SJCRH30 (cell line): ENCODE measurements at regions not wholly inside any gene's neighbourhood (a gene's known extent, or its start where the extent isn't known, plus 50 kb on each side); places are given as distances from the start of the nearest gene placed in this dataset.

Source experiments
- DNase-seq, 2 experiments: peaks; one replicate each; pipeline ENCODE4 v3.0.0-alpha.2; 2015 to 2020
- H3K27ac ChIP-seq: fragments of 250-450 bp; sonication (Bioruptor Pico); 2 replicates; pipeline ENCODE4 v1.5.1; 2020; ENCODE audit warnings: mild to moderate bottlenecking, moderate library complexity
- H3K27me3 ChIP-seq: fragments of 250-450 bp; sonication (Bioruptor Pico); 2 replicates; pipeline ENCODE4 v1.5.1; 2020; ENCODE audit warnings: mild to moderate bottlenecking, moderate library complexity
- H3K36me3 ChIP-seq: fragments of 250-450 bp; sonication (Bioruptor Pico); 2 replicates; pipeline ENCODE4 v1.5.1; 2020; ENCODE audit warnings: mild to moderate bottlenecking, moderate library complexity
- H3K4me1 ChIP-seq: fragments of 250-450 bp; sonication (Bioruptor Pico); 2 replicates; pipeline ENCODE4 v1.5.1; 2020; ENCODE audit warnings: mild to moderate bottlenecking, moderate library complexity
- H3K4me3 ChIP-seq: fragments of 250-450 bp; sonication (Bioruptor Pico); 2 replicates; pipeline ENCODE4 v1.5.1; 2020; ENCODE audit warnings: mild to moderate bottlenecking, moderate library complexity
- H3K9me3 ChIP-seq: fragments of 250-450 bp; sonication (Bioruptor Pico); replicated peaks from 2 replicates; pipeline ENCODE4 v1.5.1; 2020; ENCODE audit warnings: mild to moderate bottlenecking, moderate library complexity

DNA sequence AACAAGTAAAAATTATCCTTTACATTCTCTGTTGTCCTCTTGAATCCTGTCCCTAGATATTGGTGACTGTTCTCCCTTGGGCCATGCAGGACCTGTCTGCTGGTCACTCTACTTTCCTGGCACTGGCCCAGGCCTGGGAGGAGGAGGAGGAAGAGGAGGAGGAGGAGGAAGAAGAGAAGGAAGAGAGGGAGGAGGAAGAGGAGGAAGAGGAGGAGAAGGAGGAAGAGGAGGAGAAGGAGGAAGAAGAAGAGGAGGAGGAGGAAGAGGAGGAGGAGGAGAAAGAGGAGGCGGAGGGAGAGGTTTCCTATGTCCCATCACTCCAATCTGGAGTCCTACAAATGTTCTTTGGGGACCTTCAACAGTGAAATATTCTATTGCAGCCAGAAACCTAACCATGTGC, 97.3 kb upstream of the NAMPT start:
- H3K27me3 ChIP-seq = no peaks in the 10 kb centered on the region
- no peaks in the 10 kb centered on the region for H3K9me3 ChIP-seq
- no peaks in the 10 kb centered on the region for H3K36me3 ChIP-seq
- H3K4me3 ChIP-seq = no peak overlapping the region
- H3K4me1 ChIP-seq = no peaks in the 10 kb centered on the region
- DNase-seq = no peak
- no peak overlapping the region for H3K27ac ChIP-seq

DNA sequence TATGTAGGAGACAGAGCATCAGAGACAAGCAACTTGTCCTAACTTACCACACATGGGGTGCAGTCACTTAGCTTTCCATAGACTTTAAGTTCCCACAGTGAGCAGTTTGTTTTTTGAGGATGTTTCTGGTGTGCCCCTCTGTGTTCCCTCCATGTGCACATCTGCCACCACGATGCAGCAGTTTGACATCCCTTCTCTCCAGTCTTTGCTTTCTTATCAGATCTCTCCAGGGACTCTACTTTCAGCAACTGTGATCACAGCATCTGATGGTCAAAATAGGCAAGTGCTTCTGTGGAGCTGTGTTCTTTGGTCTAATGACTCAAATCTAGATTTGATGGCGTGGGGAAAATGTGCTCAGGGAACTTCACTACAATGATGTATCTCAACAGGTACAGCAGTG, 96.5 kb upstream of the NAMPT start:
- Histone ChIP-seq H3K27ac (no peak overlapping the region), H3K27me3 (no peaks in the 10 kb centered on the region), H3K36me3 (no peaks in the 10 kb centered on the region), H3K4me1 (no peaks in the 10 kb centered on the region), H3K9me3 (no peaks in the 10 kb centered on the region), H3K4me3 (no peak overlapping the region)
- no peak for DNase-seq

DNA sequence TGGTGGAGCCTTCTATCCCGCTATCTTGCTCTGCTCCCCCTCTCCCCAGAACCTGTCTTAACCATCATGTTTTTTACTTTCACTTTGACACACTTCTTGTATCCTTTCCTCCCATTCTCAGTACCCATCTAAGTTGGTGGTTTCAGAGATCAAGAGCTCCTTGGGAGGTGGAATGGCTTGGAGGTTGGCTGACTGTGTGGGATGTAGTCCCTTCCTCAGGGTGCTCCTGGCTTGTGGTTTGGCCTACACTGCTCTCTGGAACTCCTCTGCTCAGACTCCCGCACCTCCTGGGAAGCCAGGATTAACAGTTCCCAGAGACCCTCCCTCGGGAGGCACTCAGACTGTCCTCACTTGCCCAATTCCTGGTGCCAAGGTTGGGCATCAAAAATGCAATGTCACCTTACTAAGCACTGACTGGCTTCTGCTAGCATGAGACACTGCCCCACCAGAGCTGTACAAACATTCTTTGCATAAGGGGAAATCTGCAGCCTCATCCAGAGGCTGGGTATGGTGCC, 93.1 kb upstream of the NAMPT start:
- H3K36me3 ChIP-seq = no peaks in the 10 kb centered on the region
- no peak overlapping the region for H3K4me3 ChIP-seq
- H3K4me1 ChIP-seq = no peaks in the 10 kb centered on the region
- no peak overlapping the region for H3K27ac ChIP-seq
- no peaks in the 10 kb centered on the region for H3K27me3 ChIP-seq
- H3K9me3 ChIP-seq = no peaks in the 10 kb centered on the region
- peak in 1 of 2 experiments; percentile 8 for DNase-seq

DNA sequence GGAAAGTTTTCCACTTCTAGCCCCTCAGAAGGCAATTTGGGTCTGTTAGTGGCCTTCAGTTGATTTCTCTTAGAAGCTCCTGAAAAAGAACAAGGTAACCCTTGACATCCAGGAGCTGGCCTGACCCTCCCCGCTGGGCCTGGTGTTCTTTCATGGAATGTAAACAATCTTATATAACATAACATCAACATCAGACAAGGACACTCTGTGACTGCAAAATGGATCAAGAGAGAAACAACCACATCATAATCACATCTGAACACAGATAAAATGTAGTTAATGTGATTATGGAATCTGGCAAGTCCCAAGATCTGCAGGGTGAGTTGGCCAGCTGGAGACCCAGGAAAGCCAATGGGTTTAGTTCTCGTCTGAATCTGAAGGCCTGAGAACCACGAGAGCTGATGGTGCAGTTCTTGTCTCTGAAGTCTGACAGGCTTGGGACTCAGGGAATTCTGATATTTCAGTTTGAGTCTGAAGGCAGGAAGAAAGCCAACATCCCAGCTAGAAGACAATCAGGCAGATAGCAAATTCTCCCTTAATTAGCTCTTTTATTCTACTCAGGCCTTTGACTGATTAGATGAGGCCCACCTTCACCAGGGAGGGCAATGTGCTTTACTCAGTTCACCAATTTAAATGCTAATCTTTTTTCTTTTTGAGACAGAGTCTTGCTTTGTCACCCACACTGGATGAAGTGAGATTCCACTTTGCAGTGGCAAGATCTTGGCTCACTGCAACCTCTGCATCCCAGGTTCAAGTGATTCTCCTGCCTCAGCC, 91.4 kb upstream of the NAMPT start:
- DNase-seq = no peak

DNA sequence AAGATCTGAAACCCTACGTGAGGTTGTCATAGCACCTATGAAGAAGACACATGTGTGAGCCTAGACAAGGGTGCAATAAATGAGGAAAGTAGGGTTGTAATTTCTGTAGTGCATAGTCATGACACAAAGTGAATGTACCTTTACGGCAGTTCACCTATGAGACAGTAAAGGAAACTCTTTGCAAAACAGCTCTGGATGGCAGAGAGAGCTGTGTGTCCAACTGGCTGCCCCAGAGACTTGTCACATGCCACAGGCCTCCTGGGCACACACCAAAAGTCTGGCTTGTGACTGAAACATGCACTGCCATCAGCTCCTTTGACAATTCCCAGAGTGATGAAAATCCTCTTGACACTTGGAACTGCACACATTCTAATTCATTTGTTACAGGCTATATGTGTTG, 90.7 kb upstream of the NAMPT start:
- no peak overlapping the region for H3K27ac ChIP-seq
- no peaks in the 10 kb centered on the region for H3K27me3 ChIP-seq
- no peaks in the 10 kb centered on the region for H3K36me3 ChIP-seq

More for the DNA sequence above, 91.4 kb upstream of the NAMPT start:
- no peak overlapping the region for H3K4me3 ChIP-seq
- H3K4me1 ChIP-seq = no peaks in the 10 kb centered on the region
- H3K27ac ChIP-seq = no peak overlapping the region
- no peaks in the 10 kb centered on the region for H3K36me3 ChIP-seq
- H3K9me3 ChIP-seq = no peaks in the 10 kb centered on the region
- H3K27me3 ChIP-seq = no peaks in the 10 kb centered on the region

DNA sequence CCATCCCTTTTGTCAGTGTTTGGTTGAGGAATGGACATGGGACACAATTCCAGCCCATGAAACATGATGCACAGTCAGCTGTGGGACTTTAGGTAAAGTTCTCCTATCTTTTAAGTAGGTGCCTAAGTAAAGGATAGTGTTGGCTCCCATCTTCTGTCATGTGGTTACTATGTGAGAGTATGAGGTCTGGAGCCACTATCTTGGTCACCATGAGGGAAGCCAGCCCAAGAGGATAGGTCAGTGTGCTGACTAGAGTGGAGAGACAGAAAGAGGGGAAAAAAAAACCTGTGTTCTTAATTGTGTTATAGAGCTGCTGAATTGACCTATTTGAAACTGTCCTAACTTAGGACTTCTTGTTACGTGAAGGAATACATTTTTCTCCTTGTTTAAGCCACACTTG, 89.7 kb upstream of the NAMPT start:
- H3K4me3 ChIP-seq = no peak overlapping the region
- H3K27ac ChIP-seq = no peak overlapping the region
- H3K27me3 ChIP-seq = 0 out of 2 replicates have a peak, but pooled peaks cover 3% of the 10 kb centered on the region
- H3K4me1 ChIP-seq = no peaks in the 10 kb centered on the region
- H3K9me3 ChIP-seq = no peaks in the 10 kb centered on the region
- no peaks in the 10 kb centered on the region for H3K36me3 ChIP-seq
- no peak for DNase-seq

More for the DNA sequence above, 90.7 kb upstream of the NAMPT start:
- no peak overlapping the region for H3K4me3 ChIP-seq
- no peak for DNase-seq
- H3K4me1 ChIP-seq = no peaks in the 10 kb centered on the region
- H3K9me3 ChIP-seq = no peaks in the 10 kb centered on the region

DNA sequence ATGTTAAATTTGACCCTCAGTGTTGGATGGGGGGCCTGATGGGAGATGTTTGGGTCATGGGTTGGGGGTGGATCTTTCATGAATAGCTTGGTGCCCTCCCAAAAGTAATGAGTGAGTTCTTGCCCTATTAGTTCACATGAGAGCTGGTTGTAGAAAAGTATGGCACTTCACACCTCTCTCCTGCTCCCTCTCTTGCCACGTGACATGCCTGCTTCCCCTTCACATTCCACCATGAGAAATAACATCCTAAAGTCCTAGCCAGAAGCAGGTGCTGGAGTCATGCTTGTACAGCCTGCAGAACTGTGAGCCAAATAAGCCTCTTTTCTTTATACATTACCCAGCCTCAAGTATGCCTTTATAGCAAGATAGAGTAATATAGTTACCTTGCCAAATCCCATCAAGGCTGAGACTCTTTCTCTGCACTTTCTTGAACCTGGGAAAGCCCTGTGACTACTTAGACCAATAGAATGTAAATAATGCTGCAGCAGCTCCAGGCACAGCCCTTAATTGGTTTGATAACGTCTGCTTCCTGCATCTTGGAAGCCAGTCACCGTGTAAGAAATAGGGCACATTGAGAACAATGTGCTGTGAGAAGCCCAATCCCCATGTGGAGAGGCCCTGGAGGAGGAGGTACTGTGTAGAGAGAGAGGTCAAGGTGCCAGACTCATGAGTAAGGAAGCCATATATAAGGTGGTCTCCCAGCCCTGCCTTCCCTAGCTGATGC, 88.0 kb upstream of the NAMPT start:
- no peak for DNase-seq
- Histone ChIP-seq H3K27ac (no peak overlapping the region), H3K4me3 (no peak overlapping the region), H3K36me3 (no peaks in the 10 kb centered on the region), H3K9me3 (no peaks in the 10 kb centered on the region), H3K4me1 (no peaks in the 10 kb centered on the region), H3K27me3 (0 out of 2 replicates have a peak, but pooled peaks cover 3% of the 10 kb centered on the region)

DNA sequence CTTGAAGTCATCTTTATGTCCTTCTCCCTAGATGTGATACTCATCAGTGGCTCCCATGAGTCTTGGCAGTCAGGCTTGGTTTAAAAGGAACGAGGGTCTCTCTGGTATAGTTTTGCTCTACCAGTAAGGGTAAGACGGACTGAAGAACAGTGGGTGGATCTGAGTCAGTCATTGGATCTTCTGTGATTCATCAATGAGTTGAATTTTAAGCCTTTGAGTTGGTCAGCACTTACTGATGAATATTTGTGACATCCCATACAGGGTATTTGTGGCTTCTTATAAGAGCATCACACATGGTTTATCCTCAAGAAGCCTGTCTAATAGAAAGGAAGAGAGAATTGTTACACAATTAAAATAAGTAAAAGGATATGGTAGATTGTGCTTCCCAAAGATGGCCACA, 87.3 kb upstream of the NAMPT start:
- Histone ChIP-seq H3K27ac (no peak overlapping the region), H3K36me3 (no peaks in the 10 kb centered on the region), H3K4me3 (no peak overlapping the region), H3K27me3 (0 out of 2 replicates have a peak, but pooled peaks cover 3% of the 10 kb centered on the region), H3K4me1 (no peaks in the 10 kb centered on the region), H3K9me3 (no peaks in the 10 kb centered on the region)
- DNase-seq = no peak

DNA sequence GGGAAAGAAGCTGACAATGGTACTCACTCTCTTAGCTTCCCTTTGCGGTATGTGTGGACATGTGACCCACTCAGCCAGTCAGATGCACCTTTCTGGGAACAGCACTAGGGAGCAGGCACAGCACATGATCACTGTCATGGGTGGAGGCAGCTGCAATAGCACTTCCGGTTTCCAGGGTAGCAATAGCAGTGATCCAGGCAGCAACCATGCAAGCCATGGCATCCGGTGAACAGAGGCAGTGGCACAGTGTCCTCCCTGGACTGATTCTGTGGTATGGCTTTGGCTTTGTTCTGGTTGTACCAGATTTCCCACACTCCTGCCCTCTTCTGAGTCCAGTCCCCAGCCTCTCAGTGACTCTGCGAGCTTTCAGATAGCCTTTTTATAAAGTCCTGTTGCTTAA, 86.8 kb upstream of the NAMPT start:
- peak; percentile 7 to 15 for DNase-seq
- no peak overlapping the region for H3K27ac ChIP-seq
- no peaks in the 10 kb centered on the region for H3K36me3 ChIP-seq

DNA sequence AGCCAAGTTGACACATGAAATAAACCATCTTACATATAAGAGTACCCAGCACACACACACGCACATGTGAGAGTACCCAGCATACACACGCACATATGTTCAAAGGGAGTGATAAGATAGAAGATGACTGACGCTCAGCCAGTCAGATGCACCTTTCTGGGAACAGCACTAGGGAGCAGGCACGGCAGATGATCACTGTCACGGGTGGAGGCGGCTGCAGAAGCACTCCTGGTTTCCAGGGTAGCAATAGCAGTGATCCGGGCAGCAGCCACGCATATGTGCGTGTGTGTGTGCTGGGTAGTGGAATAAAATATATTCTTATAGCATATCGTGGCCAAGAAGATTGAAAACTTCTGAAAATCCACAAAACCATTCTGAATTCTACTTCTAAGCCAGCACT, 85.8 kb upstream of the NAMPT start:
- Histone ChIP-seq H3K27ac (no peak overlapping the region), H3K9me3 (no peaks in the 10 kb centered on the region), H3K4me1 (no peaks in the 10 kb centered on the region), H3K4me3 (no peak overlapping the region), H3K27me3 (0 out of 2 replicates have a peak, but pooled peaks cover 3% of the 10 kb centered on the region), H3K36me3 (no peaks in the 10 kb centered on the region)
- no peak for DNase-seq

More for the DNA sequence above, 86.8 kb upstream of the NAMPT start:
- Histone ChIP-seq H3K27me3 (0 out of 2 replicates have a peak, but pooled peaks cover 3% of the 10 kb centered on the region), H3K4me1 (no peaks in the 10 kb centered on the region), H3K4me3 (no peak overlapping the region), H3K9me3 (no peaks in the 10 kb centered on the region)

DNA sequence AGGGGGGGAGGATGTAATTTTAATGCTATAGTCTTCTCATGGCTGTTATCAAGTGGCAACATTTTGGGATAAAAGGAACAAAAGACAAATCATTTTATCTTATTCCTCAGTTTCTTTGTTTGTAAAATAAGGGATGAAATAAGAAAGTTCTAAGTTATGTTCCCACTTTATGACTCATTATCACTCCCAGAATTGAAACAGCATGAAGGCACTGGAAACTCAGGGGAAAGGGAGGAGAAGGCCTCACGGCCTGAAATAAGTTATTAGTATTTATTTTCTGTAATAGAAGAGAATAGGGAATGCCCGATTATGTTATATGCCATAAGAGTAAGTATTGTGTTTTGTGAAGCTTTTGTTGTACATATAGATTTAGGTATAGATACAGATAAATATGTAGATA, 85.0 kb upstream of the NAMPT start:
- no peak overlapping the region for H3K27ac ChIP-seq
- H3K9me3 ChIP-seq = no peaks in the 10 kb centered on the region
- no peaks in the 10 kb centered on the region for H3K4me1 ChIP-seq
- DNase-seq = no peak
- no peak overlapping the region for H3K4me3 ChIP-seq
- H3K27me3 ChIP-seq = peaks cover 3% of the 10 kb centered on the region; the same call in 1 of the 2 replicates
- H3K36me3 ChIP-seq = no peaks in the 10 kb centered on the region

DNA sequence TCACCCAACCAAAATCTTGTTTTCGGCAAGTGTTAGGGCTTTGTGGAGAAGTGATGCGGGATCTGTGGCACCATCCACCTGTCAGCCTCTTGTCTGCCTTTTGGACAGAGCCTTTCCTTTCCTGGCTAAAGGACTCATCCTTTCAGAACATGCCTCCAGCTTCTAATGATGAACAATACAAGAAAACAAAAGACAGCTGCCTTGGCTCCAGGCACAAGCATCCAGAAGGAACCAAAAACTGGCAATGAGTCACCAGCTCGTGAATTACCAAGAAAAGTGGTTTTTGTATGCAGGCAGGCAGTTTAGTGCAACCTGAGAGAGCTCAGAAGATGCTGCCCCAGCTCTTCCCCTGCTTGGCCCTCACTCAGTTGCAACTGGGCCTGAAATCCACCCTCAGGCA, 84.6 kb upstream of the NAMPT start:
- Histone ChIP-seq H3K36me3 (no peaks in the 10 kb centered on the region), H3K4me1 (no peaks in the 10 kb centered on the region), H3K27ac (no peak overlapping the region), H3K9me3 (no peaks in the 10 kb centered on the region), H3K27me3 (peaks cover 7% of the 10 kb centered on the region; the same call in 1 of the 2 replicates), H3K4me3 (no peak overlapping the region)
- DNase-seq = peak in 1 of 2 experiments; percentile 15

DNA sequence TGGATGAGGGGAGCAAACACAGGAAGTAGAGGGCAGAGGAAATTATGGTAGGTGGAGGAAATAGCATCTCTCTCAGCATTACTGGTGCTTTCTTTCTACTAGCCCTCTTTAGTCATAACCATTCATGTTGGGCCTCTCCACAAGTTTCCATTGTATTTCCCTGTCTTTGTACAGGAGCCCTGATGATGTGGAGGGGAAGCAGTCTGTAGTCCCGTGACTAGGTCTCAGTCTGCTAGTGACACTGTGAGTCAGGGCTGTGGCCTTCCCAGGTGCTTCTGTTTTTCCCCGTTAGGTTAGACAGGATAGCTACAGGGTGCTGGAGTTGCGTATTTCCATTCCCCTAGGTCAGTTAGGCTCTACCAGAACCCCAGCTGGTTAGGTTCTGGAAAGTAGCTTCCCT, 82.9 kb upstream of the NAMPT start:
- no peaks in the 10 kb centered on the region for H3K4me1 ChIP-seq
- peaks cover 4% of the 10 kb centered on the region; the same call in 1 of the 2 replicates for H3K9me3 ChIP-seq
- H3K27me3 ChIP-seq = peaks cover 7% of the 10 kb centered on the region; the same call in 1 of the 2 replicates
- no peak for DNase-seq
- H3K4me3 ChIP-seq = no peak overlapping the region
- no peaks in the 10 kb centered on the region for H3K36me3 ChIP-seq
- no peak overlapping the region for H3K27ac ChIP-seq

DNA sequence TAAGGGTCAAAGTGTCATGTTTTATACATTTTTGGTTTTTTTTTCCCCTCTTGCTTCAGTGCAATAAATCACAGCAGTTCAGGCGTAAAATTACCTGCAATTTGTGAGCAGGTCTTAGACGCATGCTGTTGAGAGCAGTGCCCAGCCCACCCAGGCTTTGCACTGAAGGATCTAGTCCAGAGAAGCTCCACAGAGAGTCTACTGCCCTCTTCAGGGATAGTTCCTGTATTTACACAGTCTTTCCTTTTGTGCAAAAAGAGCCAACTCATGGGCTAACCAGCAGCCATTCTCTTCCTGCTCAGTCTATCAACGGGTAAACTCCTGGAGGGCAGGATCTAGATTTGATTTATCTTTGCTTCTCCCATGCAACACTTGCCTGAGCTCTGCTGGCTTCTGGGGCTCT, 82.2 kb upstream of the NAMPT start:
- Histone ChIP-seq H3K9me3 (peaks cover 4% of the 10 kb centered on the region; the same call in 1 of the 2 replicates), H3K4me3 (no peak overlapping the region), H3K27me3 (peaks cover 7% of the 10 kb centered on the region; the same call in 1 of the 2 replicates), H3K36me3 (no peaks in the 10 kb centered on the region), H3K4me1 (no peaks in the 10 kb centered on the region), H3K27ac (no peak overlapping the region)
- DNase-seq = peak in 1 of 2 experiments; percentile 18
